ENCODE measurements at regions not wholly inside any gene's neighbourhood (a gene's known extent, or its start where the extent isn't known, plus 50 kb on each side); places are given as distances from the start of the nearest gene placed in this dataset.

DNA sequence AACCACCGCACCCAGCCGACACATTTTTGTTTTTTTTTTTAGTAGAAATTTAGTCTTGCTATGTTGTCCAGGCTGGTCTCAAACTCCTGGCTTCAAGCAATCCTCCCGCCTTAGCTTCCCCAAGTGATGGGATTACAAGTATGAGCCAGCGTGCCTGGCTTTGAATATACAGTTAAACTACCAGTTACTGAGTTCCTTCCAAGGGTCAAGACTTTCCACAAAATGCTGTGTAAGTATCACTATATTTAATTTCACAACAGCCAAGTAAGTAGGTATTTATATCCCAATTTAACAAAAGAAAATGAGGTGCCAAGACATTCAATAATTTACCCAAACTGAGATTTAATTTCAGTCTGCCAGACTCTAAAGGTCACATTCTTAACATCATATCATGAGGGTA lies 181.3 kb upstream of the TMC3 start (continued):
- no peak for TF ChIP-seq SRSF9 (IDR thresholded peaks at IDR 0.05; ENCODE audit: borderline replicate concordance, low read depth, low read length)
- no peak for TF ChIP-seq GABPB1 (CRISPR knock-in tag; IDR thresholded peaks at IDR 0.05)
- no peak for TF ChIP-seq HIVEP1 (CRISPR knock-in tag; IDR thresholded peaks at IDR 0.05)
- TF ChIP-seq, protein P1, sequence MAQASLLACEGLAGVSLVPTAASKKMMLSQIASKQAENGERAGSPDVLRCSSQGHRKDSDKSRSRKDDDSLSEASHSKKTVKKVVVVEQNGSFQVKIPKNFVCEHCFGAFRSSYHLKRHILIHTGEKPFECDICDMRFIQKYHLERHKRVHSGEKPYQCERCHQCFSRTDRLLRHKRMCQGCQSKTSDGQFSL (CRISPR knock-in tag; IDR thresholded peaks at IDR 0.05): no peak
- TF ChIP-seq, protein P1 (tag; IDR thresholded peaks at IDR 0.05): no peak
- TF ChIP-seq ZNF134 (CRISPR knock-in tag; conservative IDR thresholded peaks at IDR 0.05): no peak
- TF ChIP-seq ZNF232 (CRISPR knock-in tag; IDR thresholded peaks at IDR 0.05): no peak
- TF ChIP-seq, protein P2, sequence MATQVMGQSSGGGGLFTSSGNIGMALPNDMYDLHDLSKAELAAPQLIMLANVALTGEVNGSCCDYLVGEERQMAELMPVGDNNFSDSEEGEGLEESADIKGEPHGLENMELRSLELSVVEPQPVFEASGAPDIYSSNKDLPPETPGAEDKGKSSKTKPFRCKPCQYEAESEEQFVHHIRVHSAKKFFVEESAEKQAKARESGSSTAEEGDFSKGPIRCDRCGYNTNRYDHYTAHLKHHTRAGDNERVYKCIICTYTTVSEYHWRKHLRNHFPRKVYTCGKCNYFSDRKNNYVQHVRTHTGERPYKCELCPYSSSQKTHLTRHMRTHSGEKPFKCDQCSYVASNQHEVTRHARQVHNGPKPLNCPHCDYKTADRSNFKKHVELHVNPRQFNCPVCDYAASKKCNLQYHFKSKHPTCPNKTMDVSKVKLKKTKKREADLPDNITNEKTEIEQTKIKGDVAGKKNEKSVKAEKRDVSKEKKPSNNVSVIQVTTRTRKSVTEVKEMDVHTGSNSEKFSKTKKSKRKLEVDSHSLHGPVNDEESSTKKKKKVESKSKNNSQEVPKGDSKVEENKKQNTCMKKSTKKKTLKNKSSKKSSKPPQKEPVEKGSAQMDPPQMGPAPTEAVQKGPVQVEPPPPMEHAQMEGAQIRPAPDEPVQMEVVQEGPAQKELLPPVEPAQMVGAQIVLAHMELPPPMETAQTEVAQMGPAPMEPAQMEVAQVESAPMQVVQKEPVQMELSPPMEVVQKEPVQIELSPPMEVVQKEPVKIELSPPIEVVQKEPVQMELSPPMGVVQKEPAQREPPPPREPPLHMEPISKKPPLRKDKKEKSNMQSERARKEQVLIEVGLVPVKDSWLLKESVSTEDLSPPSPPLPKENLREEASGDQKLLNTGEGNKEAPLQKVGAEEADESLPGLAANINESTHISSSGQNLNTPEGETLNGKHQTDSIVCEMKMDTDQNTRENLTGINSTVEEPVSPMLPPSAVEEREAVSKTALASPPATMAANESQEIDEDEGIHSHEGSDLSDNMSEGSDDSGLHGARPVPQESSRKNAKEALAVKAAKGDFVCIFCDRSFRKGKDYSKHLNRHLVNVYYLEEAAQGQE (IDR thresholded peaks at IDR 0.05; ENCODE audit: borderline replicate concordance): no peak
- TF ChIP-seq, protein P2 (CRISPR knock-in tag; IDR thresholded peaks at IDR 0.05; ENCODE audit: low read depth): no peak
- no peak for TF ChIP-seq TAF15 (IDR thresholded peaks at IDR 0.05; ENCODE audit: low read depth, low read length)
- TF ChIP-seq, protein P3, sequence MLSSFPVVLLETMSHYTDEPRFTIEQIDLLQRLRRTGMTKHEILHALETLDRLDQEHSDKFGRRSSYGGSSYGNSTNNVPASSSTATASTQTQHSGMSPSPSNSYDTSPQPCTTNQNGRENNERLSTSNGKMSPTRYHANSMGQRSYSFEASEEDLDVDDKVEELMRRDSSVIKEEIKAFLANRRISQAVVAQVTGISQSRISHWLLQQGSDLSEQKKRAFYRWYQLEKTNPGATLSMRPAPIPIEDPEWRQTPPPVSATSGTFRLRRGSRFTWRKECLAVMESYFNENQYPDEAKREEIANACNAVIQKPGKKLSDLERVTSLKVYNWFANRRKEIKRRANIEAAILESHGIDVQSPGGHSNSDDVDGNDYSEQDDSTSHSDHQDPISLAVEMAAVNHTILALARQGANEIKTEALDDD (IDR thresholded peaks at IDR 0.05): no peak
- TF ChIP-seq, protein P4, sequence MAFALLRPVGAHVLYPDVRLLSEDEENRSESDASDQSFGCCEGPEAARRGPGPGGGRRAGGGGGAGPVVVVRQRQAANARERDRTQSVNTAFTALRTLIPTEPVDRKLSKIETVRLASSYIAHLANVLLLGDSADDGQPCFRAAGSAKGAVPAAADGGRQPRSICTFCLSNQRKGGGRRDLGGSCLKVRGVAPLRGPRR (CRISPR knock-in tag; IDR thresholded peaks at IDR 0.05): no peak
